Peyer's patch (tissue), 4 donors: ENCODE measurements at regions not wholly inside any gene's neighbourhood (a gene's known extent, or its start where the extent isn't known, plus 50 kb on each side); places are given as distances from the start of the nearest gene placed in this dataset.
"Not testable (repeated sequence)": the region's sequence is repeated elsewhere in the genome, so short reads cannot be mapped to it uniquely, and the experiment has no call there.

ENCODE experiments used
- DNase-seq, 3 donors: peaks; one replicate each; pipeline ENCODE4 v3.0.0-alpha.2; 2017 to 2019
- H3K27ac ChIP-seq, 4 donors: fragments of 200-600 bp; sonication (generic); one replicate each; pipeline ENCODE4 v1.5.1; 2016 to 2019
- H3K27me3 ChIP-seq, 2 donors: fragments of 200-600 bp; sonication (generic); one replicate each; pipeline ENCODE4 v1.5.1; 2019
- H3K36me3 ChIP-seq, 3 donors: fragments of 200-600 bp; sonication (generic); one replicate each; pipeline ENCODE4 v1.5.1; 2016 to 2019
- H3K4me1 ChIP-seq, 4 donors: fragments of 200-600 bp; sonication (generic); one replicate each; pipeline ENCODE4 v1.5.1; 2016 to 2019
- H3K4me3 ChIP-seq, 4 donors: fragments of 200-600 bp; sonication (generic); 1 replicate in 3 of 4; 2 replicates in 1 of 4; pipeline ENCODE4 v1.5.1; 2016 to 2019; ENCODE audit warnings: mild to moderate bottlenecking in 1 of 4
- H3K9me3 ChIP-seq, 4 donors: fragments of 200-600 bp; sonication (generic); one replicate each; pipeline ENCODE4 v1.5.1; 2016 to 2019; ENCODE audit warnings: mild to moderate bottlenecking in 1 of 4
- CTCF ChIP-seq, 6 experiments: fragments of 450-650 bp in 4 of 6; fragments of 200-600 bp in 2 of 6; sonication (generic) in 1 of 6; IDR thresholded peaks; one replicate each; pipeline ENCODE4 v1.5.1; 2017 to 2019; ENCODE audit warnings: antibody characterized with exemption in 6 of 6, mild to moderate bottlenecking in 3 of 6, moderate library complexity in 1 of 6

GRCh38 chr17:20633268-20634059 lies 53.9 kb downstream of the CDRT15L2 start:
- H3K27me3 ChIP-seq, H3K27ac ChIP-seq, DNase-seq, H3K36me3 ChIP-seq, H3K9me3 ChIP-seq, H3K4me3 ChIP-seq, H3K4me1 ChIP-seq: not testable (repeated sequence)

GRCh38 chr17:20640147-20640546 lies 60.6 kb downstream of the CDRT15L2 start:
- not testable (repeated sequence) for H3K9me3 ChIP-seq, DNase-seq, H3K4me1 ChIP-seq, H3K27me3 ChIP-seq, H3K36me3 ChIP-seq, H3K4me3 ChIP-seq, H3K27ac ChIP-seq

GRCh38 chr17:20646661-20647272 lies 67.2 kb downstream of the CDRT15L2 start:
- not testable (repeated sequence) for H3K27ac ChIP-seq, H3K9me3 ChIP-seq, H3K36me3 ChIP-seq, H3K4me3 ChIP-seq, H3K4me1 ChIP-seq, H3K27me3 ChIP-seq
- peak in 1 of 3 donors; percentile 52 for DNase-seq
- TF ChIP-seq CTCF (IDR thresholded peaks at IDR 0.05), result peak in 4 of 6 experiments; percentile 21 to 48 (median 36)

GRCh38 chr17:20649097-20649767 lies 69.7 kb downstream of the CDRT15L2 start:
- DNase-seq, H3K4me1 ChIP-seq, H3K36me3 ChIP-seq, H3K27me3 ChIP-seq, H3K9me3 ChIP-seq, H3K4me3 ChIP-seq: not testable (repeated sequence)
- H3K27ac ChIP-seq, result peak overlapping the region in 2 of 4 donors; percentile 9 to 20

GRCh38 chr17:20651022-20651421 lies 71.5 kb downstream of the CDRT15L2 start:
- H3K36me3 ChIP-seq, H3K4me3 ChIP-seq, H3K9me3 ChIP-seq, H3K4me1 ChIP-seq, H3K27ac ChIP-seq, H3K27me3 ChIP-seq: not testable (repeated sequence)
- peak in 2 of 3 donors; percentile 46 to 58 for DNase-seq

- not testable (repeated sequence) for H3K36me3 ChIP-seq, H3K27ac ChIP-seq, H3K27me3 ChIP-seq, H3K4me1 ChIP-seq, H3K4me3 ChIP-seq, H3K9me3 ChIP-seq, DNase-seq
Measured at GRCh38 chr17:20651736-20652135, 72.2 kb downstream of the CDRT15L2 start.

GRCh38 chr17:20653391-20653790 lies 73.9 kb downstream of the CDRT15L2 start:
- not testable (repeated sequence) for H3K4me1 ChIP-seq, H3K27me3 ChIP-seq, H3K9me3 ChIP-seq, DNase-seq, H3K27ac ChIP-seq, H3K36me3 ChIP-seq, H3K4me3 ChIP-seq

- H3K4me1 ChIP-seq, H3K36me3 ChIP-seq, H3K9me3 ChIP-seq, H3K27ac ChIP-seq, H3K4me3 ChIP-seq, H3K27me3 ChIP-seq, DNase-seq: not testable (repeated sequence)
Measured at GRCh38 chr17:20654114-20654513, 74.6 kb downstream of the CDRT15L2 start.

GRCh38 chr17:20654575-20654974 lies 75.1 kb downstream of the CDRT15L2 start:
- not testable (repeated sequence) for H3K4me1 ChIP-seq, H3K27me3 ChIP-seq, DNase-seq, H3K9me3 ChIP-seq, H3K27ac ChIP-seq, H3K4me3 ChIP-seq, H3K36me3 ChIP-seq

- H3K4me1 ChIP-seq, H3K36me3 ChIP-seq, H3K9me3 ChIP-seq, H3K27me3 ChIP-seq, H3K4me3 ChIP-seq, DNase-seq: not testable (repeated sequence)
- H3K27ac ChIP-seq, result peak overlapping the region in 1 of 4 donors; percentile 25
Measured at GRCh38 chr17:20665103-20665955, 85.8 kb downstream of the CDRT15L2 start.

- not testable (repeated sequence) for DNase-seq, H3K27ac ChIP-seq
Measured at GRCh38 chr17:20666689-20667088, 87.2 kb downstream of the CDRT15L2 start.

GRCh38 chr17:20667712-20668111 lies 88.2 kb downstream of the CDRT15L2 start:
- H3K4me3 ChIP-seq, H3K9me3 ChIP-seq, H3K4me1 ChIP-seq, H3K27me3 ChIP-seq, H3K36me3 ChIP-seq, H3K27ac ChIP-seq, DNase-seq: not testable (repeated sequence)

More at GRCh38 chr17:20666689-20667088, 87.2 kb downstream of the CDRT15L2 start:
- not testable (repeated sequence) for H3K9me3 ChIP-seq, H3K4me3 ChIP-seq, H3K4me1 ChIP-seq, H3K36me3 ChIP-seq, H3K27me3 ChIP-seq

- not testable (repeated sequence) for H3K36me3 ChIP-seq, H3K27me3 ChIP-seq, H3K4me3 ChIP-seq, H3K4me1 ChIP-seq, H3K9me3 ChIP-seq, H3K27ac ChIP-seq, DNase-seq
Measured at GRCh38 chr17:20668316-20668715, 88.8 kb downstream of the CDRT15L2 start.
